HG03175 (cell line): ENCODE measurements at regions not wholly inside any gene's neighbourhood (a gene's known extent, or its start where the extent isn't known, plus 50 kb on each side); places are given as distances from the start of the nearest gene placed in this dataset.
"Not testable (repeated sequence)": the region's sequence is repeated elsewhere in the genome, so short reads cannot be mapped to it uniquely, and the experiment has no call there.

Experiments used
- ATAC-seq: cut with Tn5 transposase; IDR thresholded peaks from one replicate; pipeline ENCODE4 v1.9.1; 2021; ENCODE audit warnings: mild to moderate bottlenecking, moderate library complexity; ENCODE audit not compliant: unreplicated experiment

GRCh38 chr16:65828296-65828695, 538.2 kb upstream of the CDH5 start:
- no peak for ATAC-seq

DNA sequence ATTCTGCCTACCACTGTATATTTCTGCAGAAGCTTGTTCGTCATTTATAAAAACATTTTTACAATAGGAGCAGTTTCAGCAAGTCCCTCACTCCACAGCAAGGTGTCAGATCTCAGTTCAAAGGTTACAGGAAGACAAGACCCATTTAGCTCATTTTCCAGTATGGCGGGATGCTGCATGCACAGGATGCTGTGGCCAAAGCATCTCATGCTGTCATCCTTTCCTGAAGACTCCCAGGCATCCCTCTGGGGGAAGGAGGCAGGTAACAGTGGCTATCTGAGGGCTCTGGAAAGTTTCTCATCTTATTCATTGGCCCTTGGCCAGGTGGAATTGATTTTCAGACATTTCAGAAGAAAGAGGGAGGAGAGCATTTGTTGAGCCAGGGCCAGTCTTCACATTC, 539.3 kb upstream of the CDH5 start:
- ATAC-seq, result no peak

- no peak for ATAC-seq
Observed at GRCh38 chr16:65825191-65825856, 541.2 kb upstream of the CDH5 start.

- ATAC-seq, result no peak
Observed at GRCh38 chr16:65822148-65822547, 544.3 kb upstream of the CDH5 start.

- no peak for ATAC-seq
Observed at GRCh38 chr16:65819136-65819898, 547.2 kb upstream of the CDH5 start.

DNA sequence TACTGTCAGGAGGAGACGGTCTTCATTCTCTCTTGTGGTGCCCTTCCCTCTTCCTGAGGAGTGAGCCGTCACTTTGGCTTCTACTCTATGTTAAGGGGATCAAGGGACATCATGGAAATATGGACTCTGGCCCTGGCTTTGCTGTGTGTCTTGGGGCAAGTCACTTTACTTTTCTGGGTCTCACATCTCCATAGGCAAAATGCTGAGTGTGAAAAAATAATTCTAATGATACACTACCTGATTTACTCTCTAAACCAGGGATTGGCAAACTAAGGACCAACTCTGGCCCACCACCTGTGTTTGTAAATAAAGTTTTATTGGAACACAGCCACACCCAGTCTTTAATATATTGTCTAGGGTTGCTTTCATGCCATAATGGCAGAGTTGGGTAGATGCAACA, 548.7 kb upstream of the CDH5 start:
- no peak for ATAC-seq

DNA sequence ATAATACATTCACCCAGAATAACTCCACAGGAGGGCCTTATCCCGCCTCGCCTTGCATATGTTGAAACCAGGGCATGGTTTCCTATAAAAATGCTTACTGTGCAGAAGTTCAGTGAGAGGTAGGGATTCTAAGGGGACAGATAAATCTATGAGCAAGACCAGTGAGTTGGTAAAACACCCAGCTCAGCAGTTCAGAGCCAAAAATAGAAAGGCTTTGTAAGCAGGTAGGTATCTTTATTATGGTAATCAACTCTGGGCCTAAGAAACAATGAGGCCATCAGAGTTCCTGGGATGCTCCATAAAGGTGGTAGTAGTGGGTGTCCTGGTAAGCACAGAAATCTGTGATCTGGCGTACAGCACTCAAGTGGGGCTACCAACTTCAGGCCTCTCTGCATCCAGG, 549.4 kb upstream of the CDH5 start:
- no peak for ATAC-seq

DNA sequence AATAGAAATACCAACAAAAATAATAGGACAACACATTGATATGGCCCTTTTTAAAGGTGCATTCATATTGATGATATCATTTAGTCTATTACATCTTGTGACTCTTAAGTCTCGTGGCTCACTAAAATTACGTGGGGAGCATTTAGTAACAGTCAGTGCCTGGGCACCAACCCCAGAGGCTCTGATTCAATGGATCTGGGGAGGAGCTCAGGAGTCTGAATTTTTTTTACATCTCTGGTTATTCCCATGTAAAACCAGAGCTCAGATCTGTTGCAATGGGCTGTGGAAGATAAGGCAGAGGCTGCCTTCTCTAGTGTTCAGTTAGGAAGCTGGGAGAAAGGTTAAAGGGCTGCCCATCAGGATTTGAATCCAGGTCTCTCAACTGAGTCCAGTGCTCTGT, 549.9 kb upstream of the CDH5 start:
- no peak for ATAC-seq

GRCh38 chr16:65815707-65816106, 550.8 kb upstream of the CDH5 start:
- no peak for ATAC-seq

GRCh38 chr16:65813879-65814278, 552.6 kb upstream of the CDH5 start:
- not testable (repeated sequence) for ATAC-seq

- no peak for ATAC-seq
Observed at GRCh38 chr16:65809627-65810026, 556.9 kb upstream of the CDH5 start.

- ATAC-seq, result no peak
Observed at GRCh38 chr16:65808790-65809189, 557.7 kb upstream of the CDH5 start.

GRCh38 chr16:65807858-65808257, 558.6 kb upstream of the CDH5 start:
- no peak for ATAC-seq

DNA sequence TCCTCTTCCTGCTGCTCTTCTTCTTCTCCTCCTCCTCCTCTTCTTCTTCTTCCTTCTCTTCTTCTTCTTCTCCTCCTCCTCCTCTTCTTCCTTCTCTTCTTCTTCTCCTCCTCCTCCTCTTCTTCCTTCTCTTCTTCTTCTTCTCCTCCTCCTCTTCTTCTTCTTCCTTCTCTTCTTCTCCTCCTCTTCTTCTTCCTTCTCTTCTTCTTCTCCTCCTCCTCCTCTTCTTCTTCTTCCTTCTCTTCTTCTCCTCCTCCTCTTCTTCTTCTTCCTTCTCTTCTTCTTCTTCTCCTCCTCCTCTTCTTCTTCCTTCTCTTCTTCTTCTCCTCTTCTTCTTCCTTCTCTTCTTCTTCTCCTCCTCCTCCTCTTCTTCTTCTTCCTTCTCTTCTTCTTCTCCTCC, 560.8 kb upstream of the CDH5 start:
- not testable (repeated sequence) for ATAC-seq

DNA sequence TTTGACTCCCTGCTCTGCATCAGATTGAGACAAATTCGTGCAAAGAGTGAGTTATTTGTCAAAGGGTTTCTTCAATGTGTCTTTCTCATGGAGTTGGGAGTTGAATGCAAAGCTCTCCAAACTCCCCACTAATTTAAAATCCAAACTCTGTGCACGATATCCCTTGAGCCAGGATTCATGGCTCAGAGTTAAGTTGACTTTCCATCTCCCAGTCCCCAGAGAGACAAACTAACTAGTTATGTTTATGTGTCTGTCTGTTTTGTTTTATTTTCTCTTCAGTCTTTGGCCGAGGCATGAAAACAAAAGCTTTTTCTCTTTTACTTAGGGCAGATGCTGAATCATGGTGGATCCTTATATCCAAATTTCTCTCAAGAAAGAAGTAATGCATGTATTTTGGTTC, 570.0 kb upstream of the CDH5 start:
- no peak for ATAC-seq

DNA sequence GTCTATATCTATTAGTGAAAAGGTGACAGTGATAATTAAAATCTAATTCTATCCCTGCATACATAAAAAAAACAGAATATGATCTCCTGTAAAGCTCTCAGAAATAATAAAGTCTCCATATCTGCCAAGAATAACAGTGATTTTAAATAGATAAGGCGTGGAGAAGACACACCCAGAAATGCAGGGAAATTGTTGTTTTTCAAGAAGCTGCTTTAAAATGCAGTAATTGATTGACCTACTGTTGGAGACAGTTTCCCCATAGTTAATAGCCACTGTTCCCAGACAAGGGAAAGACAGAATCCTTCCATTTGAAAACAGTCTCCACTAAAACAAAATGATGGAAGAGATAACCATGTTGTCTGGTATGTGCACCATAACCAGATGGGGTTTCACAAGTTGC, 571.5 kb upstream of the CDH5 start:
- ATAC-seq, result no peak

DNA sequence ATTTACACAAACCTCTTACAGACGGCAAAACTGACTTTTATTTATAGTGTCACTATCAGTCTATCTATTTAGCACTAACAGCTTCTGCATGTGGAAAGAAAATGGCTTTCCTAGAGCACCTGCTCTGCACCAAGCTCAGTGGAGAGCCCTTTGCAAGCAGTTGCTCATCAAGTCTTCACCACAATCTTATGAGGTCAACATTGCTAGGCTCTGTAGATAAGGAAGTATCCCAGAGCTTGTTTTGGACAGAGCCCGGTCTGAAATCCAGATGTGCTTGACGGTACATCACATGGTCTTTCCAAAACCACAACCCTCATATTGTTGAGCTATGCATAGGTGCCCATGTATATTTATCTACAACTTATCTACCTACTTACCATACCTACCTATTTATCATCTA, 572.7 kb upstream of the CDH5 start:
- ATAC-seq, result no peak

DNA sequence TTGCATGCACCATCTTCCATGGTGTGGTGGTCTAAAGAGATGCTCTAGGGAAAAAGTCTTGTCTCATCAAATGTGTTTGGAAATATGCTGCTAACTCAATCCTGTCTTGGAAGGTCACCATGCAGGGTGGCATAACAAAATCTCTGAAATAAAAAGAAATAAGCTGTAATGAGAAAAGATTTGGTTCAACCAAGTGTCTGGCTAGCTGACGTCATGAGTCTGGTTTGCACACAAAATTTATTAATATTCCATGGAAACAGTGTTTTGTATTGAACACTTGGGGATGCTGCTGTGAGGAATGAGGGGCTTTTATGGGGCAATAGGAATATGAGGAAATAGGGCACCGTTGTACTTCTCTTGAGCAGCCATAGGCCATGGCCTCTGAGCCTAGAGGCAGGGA, 575.7 kb upstream of the CDH5 start:
- no peak for ATAC-seq

GRCh38 chr16:65789161-65789945, 577.1 kb upstream of the CDH5 start:
- ATAC-seq, result no peak

- ATAC-seq, result no peak
Observed at GRCh38 chr16:65788434-65789140, 577.9 kb upstream of the CDH5 start.

DNA sequence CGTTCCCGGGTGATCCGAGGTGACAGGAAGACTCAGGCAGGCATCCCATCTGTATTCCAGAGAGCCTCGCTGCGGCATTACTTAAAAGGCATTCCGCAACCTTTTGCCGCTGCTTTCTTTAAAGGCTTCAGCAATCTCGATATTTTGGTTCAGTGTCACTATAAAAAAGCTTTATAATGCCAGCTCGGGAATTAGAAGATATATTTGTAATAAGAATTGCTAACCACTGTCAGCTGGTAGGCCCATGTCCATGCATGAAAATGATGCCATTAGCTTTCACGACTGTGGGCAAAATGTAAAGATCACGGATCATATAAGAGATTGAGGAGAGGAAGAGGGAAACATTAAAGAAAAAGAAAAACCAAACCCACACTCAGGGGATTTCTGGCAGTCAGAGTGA, 578.6 kb upstream of the CDH5 start:
- ATAC-seq, result no peak
